ENCODE measurements at regions not wholly inside any gene's neighbourhood (a gene's known extent, or its start where the extent isn't known, plus 50 kb on each side); places are given as distances from the start of the nearest gene placed in this dataset.

DNA sequence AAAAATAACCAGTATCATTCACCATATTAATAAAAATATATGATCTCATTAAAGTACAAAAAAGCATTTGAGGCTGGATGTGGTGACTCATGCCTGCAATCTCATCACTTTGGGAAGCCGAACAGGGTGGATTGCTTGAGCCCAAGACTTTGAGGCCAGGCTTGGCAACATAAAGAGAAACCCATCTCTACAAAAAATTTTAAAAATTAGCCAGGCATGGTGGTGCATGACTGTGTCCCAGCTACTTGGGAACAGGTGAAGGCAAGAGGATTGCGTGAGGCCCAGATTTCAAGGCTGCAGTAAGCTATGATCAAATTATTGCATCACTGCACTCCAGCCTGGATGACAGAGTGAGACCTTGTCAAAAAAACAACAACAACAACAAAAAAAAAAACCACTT, 75.9 kb downstream of the RAD51AP2 start:
- Histone ChIP-seq H3K27ac (no peak overlapping the region), H3K4me2 (no peak overlapping the region), H3K4me3 (no peak overlapping the region), H3K27me3 (no peaks in the 10 kb centered on the region), H3K79me2 (no peaks in the 10 kb centered on the region), H3K36me3 (replicated peaks; ENCODE audit: insufficient read depth, low read depth) (no peaks in the 10 kb centered on the region), H3K4me1 (ENCODE audit: insufficient read depth) (no peaks in the 10 kb centered on the region), H4K20me1 (ENCODE audit: insufficient read depth, poor library complexity, severe bottlenecking) (no peaks in the 10 kb centered on the region), H3K9me3 (ENCODE audit: low read depth) (no peaks in the 10 kb centered on the region), H2AFZ (no peak overlapping the region), H3K9me2 (replicated peaks; ENCODE audit: insufficient read depth) (no peaks in the 10 kb centered on the region)
- WGBS (ENCODE audit: low lambda C conversion rate, missing lambda C conversion rate) = 87% methylated on average over 2 of the region's 2 CpGs
- no peak for DNase-seq (ENCODE audit: low spot score)
- TF ChIP-seq, protein P1, sequence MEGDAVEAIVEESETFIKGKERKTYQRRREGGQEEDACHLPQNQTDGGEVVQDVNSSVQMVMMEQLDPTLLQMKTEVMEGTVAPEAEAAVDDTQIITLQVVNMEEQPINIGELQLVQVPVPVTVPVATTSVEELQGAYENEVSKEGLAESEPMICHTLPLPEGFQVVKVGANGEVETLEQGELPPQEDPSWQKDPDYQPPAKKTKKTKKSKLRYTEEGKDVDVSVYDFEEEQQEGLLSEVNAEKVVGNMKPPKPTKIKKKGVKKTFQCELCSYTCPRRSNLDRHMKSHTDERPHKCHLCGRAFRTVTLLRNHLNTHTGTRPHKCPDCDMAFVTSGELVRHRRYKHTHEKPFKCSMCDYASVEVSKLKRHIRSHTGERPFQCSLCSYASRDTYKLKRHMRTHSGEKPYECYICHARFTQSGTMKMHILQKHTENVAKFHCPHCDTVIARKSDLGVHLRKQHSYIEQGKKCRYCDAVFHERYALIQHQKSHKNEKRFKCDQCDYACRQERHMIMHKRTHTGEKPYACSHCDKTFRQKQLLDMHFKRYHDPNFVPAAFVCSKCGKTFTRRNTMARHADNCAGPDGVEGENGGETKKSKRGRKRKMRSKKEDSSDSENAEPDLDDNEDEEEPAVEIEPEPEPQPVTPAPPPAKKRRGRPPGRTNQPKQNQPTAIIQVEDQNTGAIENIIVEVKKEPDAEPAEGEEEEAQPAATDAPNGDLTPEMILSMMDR (IDR thresholded peaks at IDR 0.05; ENCODE audit: poor library complexity) = no peak
- TF ChIP-seq EZH2 (IDR thresholded peaks at IDR 0.05; ENCODE audit: borderline replicate concordance) (no peak), EZH2phosphoT487 (IDR thresholded peaks at IDR 0.05; ENCODE audit: low read depth, severe bottlenecking, unreplicated experiment) (no peak)

- Histone ChIP-seq H3K27ac (no peak overlapping the region), H3K9me2 (replicated peaks; ENCODE audit: insufficient read depth) (no peaks in the 10 kb centered on the region), H3K79me2 (no peaks in the 10 kb centered on the region), H3K4me1 (ENCODE audit: insufficient read depth) (no peaks in the 10 kb centered on the region), H4K20me1 (ENCODE audit: insufficient read depth, poor library complexity, severe bottlenecking) (no peaks in the 10 kb centered on the region), H3K36me3 (replicated peaks; ENCODE audit: insufficient read depth, low read depth) (no peaks in the 10 kb centered on the region), H3K4me3 (no peak overlapping the region), H3K4me2 (no peak overlapping the region), H2AFZ (no peak overlapping the region), H3K9me3 (ENCODE audit: low read depth) (no peaks in the 10 kb centered on the region), H3K27me3 (no peaks in the 10 kb centered on the region)
- WGBS (ENCODE audit: low lambda C conversion rate, missing lambda C conversion rate) = 77% methylated on average over 9 of the region's 9 CpGs
- no peak for TF ChIP-seq EZH2 (IDR thresholded peaks at IDR 0.05; ENCODE audit: borderline replicate concordance)
- TF ChIP-seq, protein P1 (IDR thresholded peaks at IDR 0.05; ENCODE audit: poor library complexity) = no peak
- no peak for TF ChIP-seq EZH2phosphoT487 (IDR thresholded peaks at IDR 0.05; ENCODE audit: low read depth, severe bottlenecking, unreplicated experiment)
- no peak for DNase-seq (ENCODE audit: low spot score)
Measured at GRCh38 chr2:17441790-17442189, 76.5 kb downstream of the RAD51AP2 start.

GRCh38 chr2:17441055-17441771, 77.0 kb downstream of the RAD51AP2 start:
- H2AFZ ChIP-seq = no peak overlapping the region
- 64% methylated on average over 4 of the region's 4 CpGs for WGBS (ENCODE audit: low lambda C conversion rate, missing lambda C conversion rate)
- H3K4me1 ChIP-seq (ENCODE audit: insufficient read depth) = no peaks in the 10 kb centered on the region
- no peaks in the 10 kb centered on the region for H3K27me3 ChIP-seq
- DNase-seq (ENCODE audit: low spot score) = no peak
- no peak overlapping the region for H3K4me3 ChIP-seq
- no peak overlapping the region for H3K27ac ChIP-seq
- no peaks in the 10 kb centered on the region for H3K79me2 ChIP-seq
- H4K20me1 ChIP-seq (ENCODE audit: insufficient read depth, poor library complexity, severe bottlenecking) = no peaks in the 10 kb centered on the region
- TF ChIP-seq EZH2 (IDR thresholded peaks at IDR 0.05; ENCODE audit: borderline replicate concordance) (no peak), EZH2phosphoT487 (IDR thresholded peaks at IDR 0.05; ENCODE audit: low read depth, severe bottlenecking, unreplicated experiment) (no peak)
- TF ChIP-seq, protein P1 (IDR thresholded peaks at IDR 0.05; ENCODE audit: poor library complexity) = no peak
- no peaks in the 10 kb centered on the region for H3K9me2 ChIP-seq (replicated peaks; ENCODE audit: insufficient read depth)
- H3K9me3 ChIP-seq (ENCODE audit: low read depth) = no peaks in the 10 kb centered on the region
- H3K36me3 ChIP-seq (replicated peaks; ENCODE audit: insufficient read depth, low read depth) = no peaks in the 10 kb centered on the region
- no peak overlapping the region for H3K4me2 ChIP-seq

All from hepatocyte (in vitro differentiated cells).